Motor neuron (in vitro differentiated cells): ENCODE measurements at regions not wholly inside any gene's neighbourhood (a gene's known extent, or its start where the extent isn't known, plus 50 kb on each side); places are given as distances from the start of the nearest gene placed in this dataset.
"Not testable (repeated sequence)": the region's sequence is repeated elsewhere in the genome, so short reads cannot be mapped to it uniquely, and the experiment has no call there.

Source experiments
- ATAC-seq, 8 experiments: fragments of 200-7000 bp; cut with Tn5 transposase; replicated peaks in 6 of 8; 2 replicates each; pipeline ENCODE4 v1.8.0; 2021; ENCODE audit warnings: mild to moderate bottlenecking in 8 of 8, moderate library complexity in 8 of 8
- H3K27ac ChIP-seq, 2 donors: fragments of 250-450 bp; sonication (Bioruptor Pico); 2 replicates each; pipeline ENCODE4 v1.9.0; 2021; ENCODE audit warnings: antibody characterized with exemption in 2 of 2, mild to moderate bottlenecking in 2 of 2, moderate library complexity in 1 of 2
- H3K4me1 ChIP-seq, 2 donors: fragments of 250-450 bp; sonication (Bioruptor Pico); replicated peaks in 1 of 2; 2 replicates each; pipeline ENCODE4 v1.6.1; 2021; ENCODE audit warnings: antibody characterized with exemption in 2 of 2, mild to moderate bottlenecking in 2 of 2, moderate library complexity in 1 of 2
- H3K4me3 ChIP-seq, 5 donors: fragments of 250-450 bp; sonication (Bioruptor Pico); 2 replicates each; pipeline ENCODE4 v1.9.0; 2021; ENCODE audit warnings: antibody characterized with exemption in 5 of 5, mild to moderate bottlenecking in 5 of 5, moderate library complexity in 4 of 5
- WGBS, 10 experiments: fragments of 450-650 bp; shearing (Covaris generic); methylation state at CpG; one replicate each; pipeline ENCODE4 v1.0.0; 2022; 5-methylcytosine and 5-hydroxymethylcytosine counted together
- in situ Hi-C, 9 experiments: fragments of 400-800 bp; cut with MboI; loops; one replicate each; pipeline ENCODE4 v1.15.0; 2021; ENCODE audit warnings: low sequenced_read_pairs in 9 of 9, low pct_unique_long_range_greater_than_20kb in 2 of 9; ENCODE audit not compliant: unreplicated experiment in 9 of 9

DNA sequence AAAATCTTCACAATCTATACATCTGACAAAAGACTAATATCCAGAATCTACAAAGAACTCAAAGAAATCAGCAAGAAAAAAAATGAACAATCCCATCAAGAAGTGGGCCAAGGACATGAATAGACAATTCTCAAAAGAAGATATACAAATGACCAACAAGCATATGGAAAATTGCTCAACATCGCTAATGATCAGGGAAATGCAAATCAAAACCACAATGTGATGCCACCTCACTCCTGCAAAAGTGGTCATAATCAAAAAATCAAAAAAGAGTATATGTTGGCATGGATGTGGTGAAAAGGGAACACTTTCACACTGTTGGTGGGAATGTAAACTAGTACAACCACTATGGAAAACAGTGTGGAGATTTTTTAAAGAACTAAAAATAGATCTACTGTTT, 58.3 kb upstream of the HBS1L start:
- ATAC-seq, in situ Hi-C loops, H3K4me1 ChIP-seq, H3K4me3 ChIP-seq, H3K27ac ChIP-seq: not testable (repeated sequence)
- WGBS, 10 experiments = 14 to 100% (median 83%) methylated on average over 1 of the region's 1 CpG; no CpG with 5 or more reads in 4 of the 10 experiments

DNA sequence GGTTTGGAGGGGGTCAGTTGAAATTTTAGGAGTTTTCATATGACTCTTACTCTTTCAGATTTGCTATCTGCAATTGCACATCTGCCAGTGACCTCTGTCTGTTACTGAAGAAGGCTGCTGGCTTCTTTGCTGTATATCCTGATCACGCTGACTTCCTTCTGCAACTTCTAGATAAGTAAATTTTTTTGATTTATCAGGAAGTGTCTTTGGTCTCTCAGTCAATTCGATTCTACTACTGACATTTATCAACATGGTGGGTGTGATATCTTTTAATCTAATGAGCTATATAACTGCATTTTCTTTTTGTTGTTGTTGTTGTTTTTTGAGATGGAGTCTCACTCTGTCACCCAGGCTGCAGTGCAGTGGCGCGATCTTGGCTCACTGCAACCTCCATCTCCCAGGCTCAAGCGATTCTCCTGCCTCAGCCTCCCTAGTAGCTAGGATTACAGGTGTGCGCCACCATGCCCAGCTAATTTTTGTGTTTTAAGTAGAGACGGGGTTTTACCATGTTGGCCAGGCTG, 55.7 kb upstream of the HBS1L start:
- in situ Hi-C loops, ATAC-seq, H3K4me1 ChIP-seq, H3K4me3 ChIP-seq, H3K27ac ChIP-seq: not testable (repeated sequence)
- WGBS, 10 experiments = 0 to 100% (median 65%) methylated on average over 1 to 6 of the region's 7 CpGs; no CpG with 5 or more reads in 2 of the 10 experiments

DNA sequence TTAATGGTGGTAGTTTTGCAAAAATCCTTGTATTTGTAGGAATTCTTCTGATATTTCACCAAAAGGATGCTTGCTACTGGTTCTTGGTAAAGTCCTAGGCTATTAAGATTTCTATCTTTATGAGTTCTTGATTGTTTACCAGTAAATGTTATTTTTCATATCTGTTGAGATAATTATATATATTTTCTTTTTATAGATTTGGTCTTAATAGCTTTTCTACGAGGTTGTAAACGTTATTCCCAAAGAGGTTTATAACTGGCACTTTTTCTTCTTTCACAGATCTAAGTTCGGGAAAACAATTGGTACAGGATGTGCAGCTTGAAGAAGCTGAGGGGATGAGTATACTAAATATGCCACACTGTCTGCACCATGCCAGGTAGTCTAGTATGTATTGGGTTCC, 55.1 kb upstream of the HBS1L start:
- in situ Hi-C loops = no loop called here
- no peak for ATAC-seq
- Histone ChIP-seq H3K27ac (no peak overlapping the region), H3K4me1 (no peaks in the 10 kb centered on the region), H3K4me3 (no peak overlapping the region)
- 23 to 100% (median 79%) methylated on average over 2 to 3 of the region's 3 CpGs; no CpG with 5 or more reads in 2 of the 10 experiments for WGBS, 10 experiments

DNA sequence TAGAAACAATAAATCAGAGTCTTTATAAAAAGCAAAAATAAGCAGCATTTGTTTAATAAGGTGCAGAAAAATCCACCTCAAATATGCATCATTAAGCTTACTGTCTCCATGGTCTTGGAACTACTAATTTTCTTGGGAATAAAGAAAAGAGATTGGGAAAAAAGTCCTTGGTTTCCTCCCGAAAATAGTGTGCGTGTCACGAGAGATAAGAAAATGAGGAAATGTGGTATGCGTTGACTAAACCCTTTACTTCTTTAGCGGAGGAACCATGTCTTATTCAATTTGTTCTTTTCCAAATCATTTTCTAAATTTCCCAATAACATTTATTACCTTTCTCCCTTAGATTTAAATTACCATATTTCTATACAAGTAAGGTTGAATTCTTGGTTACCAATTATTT, 54.1 kb upstream of the HBS1L start:
- WGBS, 10 experiments = 38 to 100% (median 91%) methylated on average over 5 of the region's 5 CpGs
- in situ Hi-C loops = no loop called here
- H3K27ac ChIP-seq = no peak overlapping the region
- H3K4me3 ChIP-seq = no peak overlapping the region
- ATAC-seq = no peak
- H3K4me1 ChIP-seq = no peaks in the 10 kb centered on the region

DNA sequence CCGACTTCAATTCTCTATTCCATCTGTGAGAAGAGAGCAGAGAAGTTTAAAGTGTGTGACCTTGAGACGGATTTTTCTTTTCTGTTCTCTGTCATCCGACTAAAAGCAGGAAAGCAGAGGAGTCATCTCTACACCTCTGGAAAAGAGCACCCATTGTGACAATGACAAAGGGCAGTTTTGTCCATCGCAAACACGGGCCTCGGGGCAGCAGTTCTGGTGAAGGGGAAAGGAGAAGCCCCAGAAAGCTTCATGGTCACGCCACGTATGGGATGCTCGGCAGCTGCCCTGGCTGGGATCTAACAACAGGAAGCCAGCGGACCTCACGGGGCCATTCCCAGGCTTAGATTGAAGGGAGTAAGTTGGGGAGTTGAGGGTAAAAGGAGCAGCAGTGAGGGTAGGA, 52.0 kb upstream of the HBS1L start:
- no peak overlapping the region for H3K4me3 ChIP-seq
- ATAC-seq = no peak
- no peak overlapping the region for H3K27ac ChIP-seq
- no peaks in the 10 kb centered on the region for H3K4me1 ChIP-seq
- 28 to 100% (median 81%) methylated on average over 2 to 8 of the region's 11 CpGs; no CpG with 5 or more reads in 1 of the 10 experiments for WGBS, 10 experiments
- in situ Hi-C loops = no loop called here

DNA sequence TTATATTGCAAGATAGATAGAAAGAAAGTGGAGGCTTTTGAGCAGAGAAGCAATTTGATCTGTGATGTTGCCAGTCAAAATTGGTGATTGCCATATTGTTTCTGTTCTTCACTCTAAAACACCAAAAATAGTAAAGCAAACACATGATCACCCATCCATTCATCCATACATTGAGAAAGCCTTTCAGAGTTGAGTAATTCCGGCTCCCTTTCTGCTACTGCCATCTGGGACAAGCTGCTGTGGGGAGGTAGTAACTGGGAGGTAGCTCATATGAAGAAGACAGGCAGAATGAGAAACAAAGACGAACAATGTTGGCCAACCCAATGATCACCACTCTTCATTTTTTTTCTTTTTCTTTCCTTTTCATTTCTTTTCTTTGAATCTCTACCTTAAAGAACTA, 51.1 kb upstream of the HBS1L start:
- no peak overlapping the region for H3K27ac ChIP-seq
- no peak for ATAC-seq
- in situ Hi-C loops = no loop called here
- H3K4me3 ChIP-seq = no peak overlapping the region
- no peaks in the 10 kb centered on the region for H3K4me1 ChIP-seq
- 32 to 100% (median 90%) methylated on average over 1 to 2 of the region's 2 CpGs for whole genome bisulfite sequencing, 10 experiments

DNA sequence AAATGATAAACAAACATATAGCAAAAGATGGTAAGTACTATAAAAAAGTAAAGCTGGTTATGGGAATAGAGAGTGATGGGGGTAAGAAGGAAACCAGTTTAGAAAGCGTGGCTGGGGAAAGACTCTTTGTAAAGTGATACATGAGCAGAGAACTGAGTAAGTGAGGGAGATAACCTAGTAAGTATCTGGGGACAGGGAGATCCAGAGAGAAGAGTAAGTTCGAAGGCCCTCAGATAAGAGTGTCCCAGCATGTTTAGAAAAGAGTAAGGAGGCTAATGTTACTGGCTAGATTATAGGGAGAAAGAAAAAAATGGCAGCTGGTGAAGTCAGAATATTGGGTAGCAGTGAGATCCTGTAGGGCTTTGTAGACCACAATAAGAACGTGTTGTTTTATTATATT, 50.7 kb upstream of the HBS1L start:
- Histone ChIP-seq H3K4me3 (no peak overlapping the region), H3K27ac (no peak overlapping the region), H3K4me1 (no peaks in the 10 kb centered on the region)
- in situ Hi-C loops = no loop called here
- 7 to 100% (median 78%) methylated on average over 2 to 3 of the region's 3 CpGs; no CpG with 5 or more reads in 1 of the 10 experiments for WGBS, 10 experiments
- ATAC-seq = no peak
